SU-DHL-6 (cell line): ENCODE measurements at regions not wholly inside any gene's neighbourhood (a gene's known extent, or its start where the extent isn't known, plus 50 kb on each side); places are given as distances from the start of the nearest gene placed in this dataset.

Experiments
- H2AFZ ChIP-seq: fragments of 200-600 bp; sonication (generic); 2 replicates; pipeline ENCODE4 v1.6.1; 2014; ENCODE audit warnings: low read depth, mild to moderate bottlenecking, moderate library complexity, mixed read lengths, antibody characterized with exemption, low read length; ENCODE audit not compliant: severe bottlenecking
- H3F3A ChIP-seq: fragments of 200-600 bp; shearing (Covaris generic); 2 replicates; pipeline ENCODE4 v1.6.0; 2016; ENCODE audit warnings: antibody characterized with exemption, mild to moderate bottlenecking; ENCODE audit not compliant: insufficient read depth
- H3K27ac ChIP-seq: fragments of 200-600 bp; sonication (generic); 2 replicates; pipeline ENCODE4 v1.5.1; 2016; ENCODE audit warnings: low read depth, mild to moderate bottlenecking, low read length, moderate library complexity, mixed read lengths
- H3K27me3 ChIP-seq: fragments of 200-600 bp; sonication (generic), shearing (Covaris generic); 2 replicates; pipeline ENCODE4 v1.6.0; 2014; ENCODE audit warnings: mild to moderate bottlenecking, low read length
- H3K36me3 ChIP-seq: fragments of 200-600 bp; sonication (generic); 2 replicates; pipeline ENCODE4 v1.6.1; 2014; ENCODE audit warnings: mild to moderate bottlenecking, low read length, mixed read lengths
- H3K4me2 ChIP-seq: fragments of 300-600, 200-600 bp; shearing (Covaris generic), sonication (generic); 2 replicates; pipeline ENCODE4 v1.6.0; 2014; ENCODE audit warnings: low read length, low read depth, mild to moderate bottlenecking; ENCODE audit not compliant: poor library complexity, severe bottlenecking
- H3K4me3 ChIP-seq: fragments of 200-600 bp; sonication (generic); 2 replicates; pipeline ENCODE4 v1.5.1; 2014; ENCODE audit warnings: antibody characterized with exemption, low read length, mild to moderate bottlenecking, mixed read lengths; ENCODE audit not compliant: insufficient read depth, poor library complexity, severe bottlenecking
- H3K79me2 ChIP-seq: fragments of 200-600 bp; sonication (generic); 2 replicates; pipeline ENCODE4 v1.6.1; 2014; ENCODE audit warnings: mild to moderate bottlenecking, low read length, moderate library complexity; ENCODE audit not compliant: insufficient read depth
- H3K9ac ChIP-seq: fragments of 200-600 bp; sonication (generic); 2 replicates; pipeline ENCODE4 v1.7.0; 2014; ENCODE audit warnings: mild to moderate bottlenecking, low read length
- H3K9me2 ChIP-seq: fragments of 200-600 bp; sonication (generic); replicated peaks from 2 replicates; pipeline ENCODE4 v1.6.1; 2014; ENCODE audit warnings: low read length; ENCODE audit not compliant: insufficient read depth
- H3K9me3 ChIP-seq: fragments of 200-600 bp; sonication (generic); 2 replicates; pipeline ENCODE4 v1.6.1; 2014; ENCODE audit warnings: low read length, mixed read lengths; ENCODE audit not compliant: insufficient read depth
- H4K20me1 ChIP-seq: fragments of 200-600 bp; sonication (generic); 2 replicates; pipeline ENCODE4 v1.6.1; 2014; ENCODE audit warnings: low read depth, mild to moderate bottlenecking, antibody characterized with exemption, low read length, moderate library complexity, mixed read lengths
- CTCF ChIP-seq: fragments of 200-600 bp; sonication (generic); IDR thresholded peaks from one replicate; pipeline ENCODE4 v1.5.1; 2017; ENCODE audit warnings: antibody characterized with exemption, mild to moderate bottlenecking, low read length, moderate library complexity; ENCODE audit not compliant: insufficient read depth, poor library complexity, severe bottlenecking
- EZH2phosphoT487 ChIP-seq: fragments of 200-600 bp; sonication (generic), shearing (Covaris generic); conservative IDR thresholded peaks from 2 replicates; pipeline ENCODE4 v1.6.1; 2018; ENCODE audit warnings: mild to moderate bottlenecking, antibody characterized with exemption, low read length, moderate library complexity, mixed read lengths

DNA sequence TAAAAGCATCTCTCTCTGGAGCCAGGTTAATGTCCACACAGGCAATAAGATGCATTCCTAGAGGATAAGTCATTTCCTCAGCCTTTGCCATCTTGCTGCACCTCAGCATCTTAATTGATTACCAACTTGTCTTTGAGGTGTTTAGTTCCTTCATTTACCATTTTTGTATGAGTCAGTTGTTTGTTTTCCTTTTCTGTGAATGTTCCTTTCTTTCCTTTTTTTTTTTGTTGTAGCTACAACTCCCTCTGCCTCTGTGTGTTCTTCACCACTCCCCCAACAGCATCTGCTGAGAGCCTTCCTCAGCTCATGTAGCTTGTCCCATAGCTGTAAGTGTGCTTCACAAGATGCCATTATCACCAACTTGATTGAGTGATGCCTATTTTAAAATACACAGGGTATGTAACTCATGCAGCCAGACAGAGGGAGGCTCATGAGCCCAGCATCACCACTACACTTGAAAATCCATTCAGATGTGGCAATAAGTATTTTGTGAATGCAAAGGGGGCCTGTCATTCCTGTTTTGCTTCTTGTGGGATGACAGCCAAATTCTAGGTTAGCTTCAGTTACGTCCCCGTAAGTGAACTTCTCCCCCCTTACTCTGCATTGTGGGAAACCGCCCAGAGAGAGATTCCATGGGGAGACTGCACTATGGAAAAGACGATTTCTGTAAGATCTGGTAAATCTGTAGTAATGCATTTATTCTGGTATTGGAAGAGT lies 315.9 kb upstream of the ZEB2 start:
- TF ChIP-seq EZH2phosphoT487, result no peak
- TF ChIP-seq CTCF, result no peak
- no peaks in the 10 kb centered on the region for H3K36me3 ChIP-seq
- no peaks in the 10 kb centered on the region for H3K27me3 ChIP-seq
- no peak overlapping the region for H2AFZ ChIP-seq
- H3K9me2 ChIP-seq, result no peaks in the 10 kb centered on the region
- H3K4me2 ChIP-seq, result no peak overlapping the region
- no peak overlapping the region for H3K9ac ChIP-seq
- H3K9me3 ChIP-seq, result no peaks in the 10 kb centered on the region
- H3K27ac ChIP-seq, result no peak overlapping the region
- no peak overlapping the region for H3K4me3 ChIP-seq
- H3K79me2 ChIP-seq, result no peaks in the 10 kb centered on the region
- H4K20me1 ChIP-seq, result no peaks in the 10 kb centered on the region
- H3F3A ChIP-seq, result no peaks in the 10 kb centered on the region

GRCh38 chr2:144834998-144835633 lies 315.2 kb upstream of the ZEB2 start:
- Histone ChIP-seq H4K20me1 (no peaks in the 10 kb centered on the region), H3K9me3 (no peaks in the 10 kb centered on the region), H3K79me2 (no peaks in the 10 kb centered on the region), H3K27ac (no peak overlapping the region), H3K4me2 (no peak overlapping the region), H3K4me3 (no peak overlapping the region), H3K36me3 (no peaks in the 10 kb centered on the region), H2AFZ (no peak overlapping the region), H3F3A (no peaks in the 10 kb centered on the region), H3K9ac (no peak overlapping the region), H3K9me2 (no peaks in the 10 kb centered on the region), H3K27me3 (no peaks in the 10 kb centered on the region)
- TF ChIP-seq CTCF (no peak), EZH2phosphoT487 (no peak)

DNA sequence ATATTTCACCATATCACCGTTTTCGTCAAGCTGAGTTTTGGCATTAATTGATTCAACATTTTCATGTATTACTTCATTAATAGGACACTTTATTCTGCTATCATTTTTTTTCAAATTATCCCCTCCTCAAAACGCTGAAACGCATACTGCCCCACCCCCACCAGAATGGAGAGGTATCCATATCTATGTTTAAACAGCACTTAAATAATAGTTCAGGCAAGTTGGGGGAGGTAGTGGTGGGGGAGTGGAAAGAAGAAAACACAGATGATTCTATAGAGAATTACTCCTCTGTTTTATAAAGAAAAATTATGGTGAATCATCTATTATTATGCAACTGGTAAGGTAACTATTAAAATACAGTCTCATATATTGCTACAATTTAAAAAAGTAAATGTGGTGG lies 314.4 kb upstream of the ZEB2 start:
- Histone ChIP-seq H4K20me1 (no peaks in the 10 kb centered on the region), H3K27ac (no peak overlapping the region), H3K27me3 (no peaks in the 10 kb centered on the region), H3K79me2 (no peaks in the 10 kb centered on the region), H3F3A (no peaks in the 10 kb centered on the region), H3K9ac (no peak overlapping the region), H2AFZ (no peak overlapping the region), H3K4me3 (no peak overlapping the region), H3K4me2 (no peak overlapping the region), H3K9me3 (no peaks in the 10 kb centered on the region), H3K9me2 (no peaks in the 10 kb centered on the region), H3K36me3 (no peaks in the 10 kb centered on the region)
- TF ChIP-seq CTCF (no peak), EZH2phosphoT487 (no peak)
